OCI-LY7 (cell line): ENCODE measurements at regions not wholly inside any gene's neighbourhood (a gene's known extent, or its start where the extent isn't known, plus 50 kb on each side); places are given as distances from the start of the nearest gene placed in this dataset.

Experiments used
- BruUV-seq: library from RNA; stranded (reverse); fragments of 400-500 nt; replicated peaks from 2 replicates; lab custom pipeline; 2021; lab: Mats Ljungman, UMichigan
- CTCF ChIA-PET: fragments of 300-600 bp; sonication (Branson Sonifier 250); formaldehyde crosslinking; loops from one replicate; lab custom pipeline; 2022; ENCODE audit warnings: antibody characterized with exemption; ENCODE audit not compliant: unreplicated experiment; lab: Charles Lee
- POLR2A ChIA-PET: fragments of 300-600 bp; sonication (Branson Sonifier 250); formaldehyde crosslinking; loops from one replicate; lab custom pipeline; 2022; ENCODE audit warnings: antibody characterized with exemption; lab: Charles Lee
- DNase-seq: peaks from one replicate; pipeline ENCODE4 v3.0.0-alpha.2; 2015; ENCODE audit warnings: low spot score
- H2AFZ ChIP-seq: fragments of 200-600 bp; sonication (generic), shearing (Covaris generic); 2 replicates; pipeline ENCODE4 v1.6.1; 2014; ENCODE audit warnings: mild to moderate bottlenecking, antibody characterized with exemption, low read length, moderate library complexity
- H3K27ac ChIP-seq: fragments of 200-600 bp; sonication (generic); 2 replicates; pipeline ENCODE4 v1.5.1; 2014; ENCODE audit warnings: mixed run types, low read depth, mild to moderate bottlenecking, moderate library complexity, low read length, inconsistent platforms; ENCODE audit not compliant: poor library complexity, severe bottlenecking
- H3K36me3 ChIP-seq: fragments of 200-600 bp; sonication (generic); 2 replicates; pipeline ENCODE4 v1.6.1; 2014; ENCODE audit warnings: mild to moderate bottlenecking, antibody characterized with exemption, low read length, moderate library complexity, mixed read lengths; ENCODE audit not compliant: insufficient read depth
- H3K4me1 ChIP-seq: fragments of 200-600 bp; sonication (generic); 2 replicates; pipeline ENCODE4 v1.5.1; 2014; ENCODE audit warnings: mild to moderate bottlenecking, low read length; ENCODE audit not compliant: insufficient read depth, poor library complexity, severe bottlenecking
- H3K4me2 ChIP-seq: fragments of 200-600 bp; sonication (generic); 2 replicates; pipeline ENCODE4 v1.6.1; 2014; ENCODE audit warnings: mild to moderate bottlenecking, low read length
- H3K4me3 ChIP-seq: fragments of 200-600 bp; sonication (generic); 2 replicates; pipeline ENCODE4 v1.5.1; 2014; ENCODE audit warnings: mild to moderate bottlenecking, low read depth, low read length; ENCODE audit not compliant: poor library complexity, severe bottlenecking
- H3K79me2 ChIP-seq: fragments of 200-600 bp; sonication (generic); 2 replicates; pipeline ENCODE4 v1.6.1; 2016; ENCODE audit warnings: low read depth, mild to moderate bottlenecking, low read length, moderate library complexity, mixed read lengths; ENCODE audit not compliant: insufficient read depth
- H3K9me2 ChIP-seq: fragments of 200-600 bp; sonication (generic); 2 replicates; pipeline ENCODE4 v1.6.1; 2016; ENCODE audit warnings: mild to moderate bottlenecking, low read length, mixed read lengths; ENCODE audit not compliant: insufficient read depth
- H3K9me3 ChIP-seq: fragments of 200-600 bp; sonication (generic); 2 replicates; pipeline ENCODE4 v1.6.1; 2014; ENCODE audit warnings: mild to moderate bottlenecking, mixed run types, low read length, mixed read lengths
- H4K20me1 ChIP-seq: fragments of 200-600 bp; sonication (generic); 2 replicates; pipeline ENCODE4 v1.6.1; 2014; ENCODE audit warnings: mild to moderate bottlenecking, antibody characterized with exemption, low read length, moderate library complexity, mixed read lengths; ENCODE audit not compliant: insufficient read depth
- EZH2phosphoT487 ChIP-seq: fragments of 200-600 bp; sonication (generic); IDR thresholded peaks from 2 replicates; pipeline ENCODE4 v1.6.1; 2018; ENCODE audit warnings: low read depth, borderline replicate concordance, mild to moderate bottlenecking, mixed run types, antibody characterized with exemption, low read length, moderate library complexity, mixed read lengths
- intact Hi-C: fragments of 100-400 bp; cut with micrococcal nuclease; formaldehyde crosslinking; loops from one replicate; pipeline ENCODE4 v1.10.0; 2022; ENCODE audit not compliant: unreplicated experiment
- TF ChIP-seq, protein P1 (sequence below): fragments of 200-600 bp; sonication (generic); conservative IDR thresholded peaks from 2 replicates; pipeline ENCODE4 v1.5.1; 2014; ENCODE audit warnings: mild to moderate bottlenecking, antibody characterized with exemption, low read length, moderate library complexity, mixed read lengths

DNA sequence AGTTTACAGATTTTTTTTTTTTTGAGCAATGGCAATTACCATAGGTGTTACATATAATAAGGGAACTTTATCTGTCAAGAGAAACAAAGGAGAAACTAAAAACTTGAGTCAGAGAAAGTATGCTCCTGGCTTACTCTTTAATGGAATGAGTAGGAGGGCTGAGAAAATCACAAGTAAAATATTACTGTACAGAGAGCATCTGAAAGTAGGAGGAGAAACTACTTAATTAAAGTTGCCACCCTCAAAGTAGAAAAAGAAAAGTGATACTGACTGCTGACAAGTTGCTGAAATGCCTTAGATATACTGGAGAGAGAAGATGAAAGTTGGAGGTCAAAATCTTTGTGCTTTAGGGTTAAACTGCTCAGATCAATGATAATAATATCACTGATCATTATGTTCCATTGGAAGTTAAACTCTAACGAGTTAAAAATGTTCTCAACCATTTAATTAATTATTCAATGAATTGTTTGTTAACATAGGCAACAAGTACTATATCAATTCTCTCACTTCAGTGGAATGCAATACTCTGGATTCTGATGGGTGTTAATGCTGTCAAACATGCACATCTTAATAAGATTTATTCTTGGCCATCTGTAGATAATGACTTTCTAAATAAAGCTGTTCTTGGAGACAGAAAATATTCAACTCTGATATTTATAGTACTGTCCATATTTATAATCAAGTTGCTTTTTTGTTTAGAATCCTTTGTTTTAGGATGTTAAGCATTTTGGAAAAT, 61.2 kb upstream of the CAMK2D start:
- no peak for TF ChIP-seq EZH2phosphoT487
- TF ChIP-seq, protein P1, sequence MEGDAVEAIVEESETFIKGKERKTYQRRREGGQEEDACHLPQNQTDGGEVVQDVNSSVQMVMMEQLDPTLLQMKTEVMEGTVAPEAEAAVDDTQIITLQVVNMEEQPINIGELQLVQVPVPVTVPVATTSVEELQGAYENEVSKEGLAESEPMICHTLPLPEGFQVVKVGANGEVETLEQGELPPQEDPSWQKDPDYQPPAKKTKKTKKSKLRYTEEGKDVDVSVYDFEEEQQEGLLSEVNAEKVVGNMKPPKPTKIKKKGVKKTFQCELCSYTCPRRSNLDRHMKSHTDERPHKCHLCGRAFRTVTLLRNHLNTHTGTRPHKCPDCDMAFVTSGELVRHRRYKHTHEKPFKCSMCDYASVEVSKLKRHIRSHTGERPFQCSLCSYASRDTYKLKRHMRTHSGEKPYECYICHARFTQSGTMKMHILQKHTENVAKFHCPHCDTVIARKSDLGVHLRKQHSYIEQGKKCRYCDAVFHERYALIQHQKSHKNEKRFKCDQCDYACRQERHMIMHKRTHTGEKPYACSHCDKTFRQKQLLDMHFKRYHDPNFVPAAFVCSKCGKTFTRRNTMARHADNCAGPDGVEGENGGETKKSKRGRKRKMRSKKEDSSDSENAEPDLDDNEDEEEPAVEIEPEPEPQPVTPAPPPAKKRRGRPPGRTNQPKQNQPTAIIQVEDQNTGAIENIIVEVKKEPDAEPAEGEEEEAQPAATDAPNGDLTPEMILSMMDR = no peak
- Histone ChIP-seq H3K36me3 (no peaks in the 10 kb centered on the region), H3K4me2 (no peak overlapping the region), H3K9me2 (no peaks in the 10 kb centered on the region), H4K20me1 (no peaks in the 10 kb centered on the region), H3K4me1 (peaks cover 5% of the 10 kb centered on the region), H3K79me2 (no peaks in the 10 kb centered on the region), H3K9me3 (no peaks in the 10 kb centered on the region), H3K4me3 (no peak overlapping the region), H2AFZ (no peak overlapping the region), H3K27ac (no peak overlapping the region)
- DNase-seq = no peak
- intact Hi-C loops = no loop called here
- no TSS peak for BruUV-seq
- POLR2A ChIA-PET = interaction anchor here (0.5 kb wide), 1 partner anchor 14 kb away, joined by 3 read pairs; no protein-coding TSS in a partner anchor
- CTCF ChIA-PET = no interaction called here

DNA sequence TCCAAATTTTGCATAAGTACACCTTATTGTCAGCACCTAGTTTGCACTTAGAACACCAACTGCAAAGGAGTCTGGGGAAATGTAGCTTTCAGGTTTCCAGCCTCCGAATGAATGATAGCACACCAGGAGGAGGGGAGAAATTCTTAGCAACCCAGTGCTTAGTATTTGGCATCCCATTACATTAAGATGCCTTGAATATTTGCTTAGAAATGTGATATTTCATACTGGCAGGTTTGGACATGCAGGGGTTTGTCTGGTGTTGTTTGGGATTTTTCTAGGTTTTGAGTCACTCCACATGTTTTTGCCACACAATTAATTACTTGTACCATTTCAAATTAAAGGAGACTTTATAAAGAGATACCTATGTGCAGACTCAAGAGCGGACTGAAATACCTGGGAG, 60.3 kb upstream of the CAMK2D start:
- no peak for TF ChIP-seq EZH2phosphoT487
- TF ChIP-seq, protein P1 = no peak
- no peaks in the 10 kb centered on the region for H3K9me2 ChIP-seq
- no peak overlapping the region for H3K4me2 ChIP-seq
- DNase-seq = no peak
- H3K79me2 ChIP-seq = no peaks in the 10 kb centered on the region
- peaks cover 5% of the 10 kb centered on the region for H3K4me1 ChIP-seq
- H3K36me3 ChIP-seq = no peaks in the 10 kb centered on the region
- H3K27ac ChIP-seq = no peak overlapping the region
- no peaks in the 10 kb centered on the region for H3K9me3 ChIP-seq
- H4K20me1 ChIP-seq = no peaks in the 10 kb centered on the region
- H3K4me3 ChIP-seq = no peak overlapping the region
- BruUV-seq = no TSS peak
- intact Hi-C loops = no loop called here
- ChIA-PET CTCF (no interaction called here), POLR2A (interaction anchor here (0.6 kb wide), 1 partner anchor 12 kb away, joined by 3 read pairs; no protein-coding TSS in a partner anchor)
- H2AFZ ChIP-seq = no peak overlapping the region

GRCh38 chr4:113820108-113820507, 58.6 kb upstream of the CAMK2D start:
- H3K9me2 ChIP-seq = no peaks in the 10 kb centered on the region
- POLR2A ChIA-PET = interaction anchor here (0.7 to 1.5 kb wide), 2 partner anchors 11 to 54 kb away, joined by 3 read pairs; no protein-coding TSS in a partner anchor
- no peak for TF ChIP-seq EZH2phosphoT487
- TF ChIP-seq, protein P1 = no peak
- no peak overlapping the region for H3K4me3 ChIP-seq
- no peak for DNase-seq
- no peaks in the 10 kb centered on the region for H3K79me2 ChIP-seq
- no peaks in the 10 kb centered on the region for H3K36me3 ChIP-seq
- H3K9me3 ChIP-seq = no peaks in the 10 kb centered on the region
- no peak overlapping the region for H3K27ac ChIP-seq
- H4K20me1 ChIP-seq = no peaks in the 10 kb centered on the region
- intact Hi-C loops = no loop called here
- CTCF ChIA-PET = no interaction called here
- H3K4me1 ChIP-seq = peaks cover 2% of the 10 kb centered on the region
- no TSS peak for BruUV-seq
- H2AFZ ChIP-seq = no peak overlapping the region
- H3K4me2 ChIP-seq = no peak overlapping the region
